ENCODE measurements at regions not wholly inside any gene's neighbourhood (a gene's known extent, or its start where the extent isn't known, plus 50 kb on each side); places are given as distances from the start of the nearest gene placed in this dataset.
A peak's percentile ranks its signal among the peaks of the same experiment; 100 is the strongest.

GRCh38 chr2:185640588-185640987 lies 98.0 kb upstream of the FSIP2 start:
- no peak overlapping the region for H3K4me3 ChIP-seq (ENCODE audit: low read length in 3 of 3)
- no peaks in the 10 kb centered on the region for H3K27me3 ChIP-seq (ENCODE audit: control insufficient read depth, insufficient read depth, low read length)
- H3K9ac ChIP-seq (ENCODE audit: low read length in 3 of 3): no peak overlapping the region
- no peaks in the 10 kb centered on the region for H3K4me1 ChIP-seq (ENCODE audit: control insufficient read depth in 2 of 3, insufficient read depth in 2 of 3, low read depth in 1 of 3, low read length in 3 of 3)
- H3K9me3 ChIP-seq (ENCODE audit: control insufficient read depth in 2 of 3, insufficient read depth in 1 of 3, low read length in 3 of 3): no peaks in the 10 kb centered on the region
- FAIRE-seq (no peak), DNase-seq (no peak)
- no peak overlapping the region for H3K27ac ChIP-seq (ENCODE audit: low read depth in 2 of 2, low read length in 2 of 2)
- H3K36me3 ChIP-seq (ENCODE audit: control insufficient read depth in 2 of 3, insufficient read depth in 3 of 3, low read length in 3 of 3): no peaks in the 10 kb centered on the region
- no peak for TF ChIP-seq CTCF (IDR thresholded peaks at IDR 0.05; ENCODE audit: borderline replicate concordance, extremely low read depth, insufficient read depth)
- intact Hi-C loops (cut with DNase I): no loop called here

- Histone ChIP-seq H3K4me3 (ENCODE audit: low read length in 3 of 3) (no peak overlapping the region), H3K27ac (ENCODE audit: low read depth in 2 of 2, low read length in 2 of 2) (no peak overlapping the region), H3K9me3 (ENCODE audit: control insufficient read depth in 2 of 3, insufficient read depth in 1 of 3, low read length in 3 of 3) (no peaks in the 10 kb centered on the region), H3K4me1 (ENCODE audit: control insufficient read depth in 2 of 3, insufficient read depth in 2 of 3, low read depth in 1 of 3, low read length in 3 of 3) (no peaks in the 10 kb centered on the region), H3K9ac (ENCODE audit: low read length in 3 of 3) (no peak overlapping the region), H3K36me3 (ENCODE audit: control insufficient read depth in 2 of 3, insufficient read depth in 3 of 3, low read length in 3 of 3) (no peaks in the 10 kb centered on the region), H3K27me3 (ENCODE audit: control insufficient read depth, insufficient read depth, low read length) (no peaks in the 10 kb centered on the region)
- intact Hi-C loops (cut with DNase I): no loop called here
- TF ChIP-seq CTCF (IDR thresholded peaks at IDR 0.05; ENCODE audit: borderline replicate concordance, extremely low read depth, insufficient read depth): no peak
- DNase-seq (peak in 2 of 5 donors; percentile 10 to 54), FAIRE-seq (no peak)
These were observed 95.2 kb upstream of the FSIP2 start for GRCh38 chr2:185643434-185643833.

- peak in 3 of 5 donors; percentile 10 to 63 (median 25) for DNase-seq
- TF ChIP-seq CTCF (IDR thresholded peaks at IDR 0.05; ENCODE audit: borderline replicate concordance, extremely low read depth, insufficient read depth): no peak
- Histone ChIP-seq H3K36me3 (ENCODE audit: control insufficient read depth in 2 of 3, insufficient read depth in 3 of 3, low read length in 3 of 3) (no peaks in the 10 kb centered on the region), H3K4me3 (ENCODE audit: low read length in 3 of 3) (no peak overlapping the region), H3K9me3 (ENCODE audit: control insufficient read depth in 2 of 3, insufficient read depth in 1 of 3, low read length in 3 of 3) (no peaks in the 10 kb centered on the region), H3K27me3 (ENCODE audit: control insufficient read depth, insufficient read depth, low read length) (no peaks in the 10 kb centered on the region), H3K9ac (ENCODE audit: low read length in 3 of 3) (no peak overlapping the region), H3K27ac (ENCODE audit: low read depth in 2 of 2, low read length in 2 of 2) (no peak overlapping the region), H3K4me1 (ENCODE audit: control insufficient read depth in 2 of 3, insufficient read depth in 2 of 3, low read depth in 1 of 3, low read length in 3 of 3) (no peaks in the 10 kb centered on the region)
- FAIRE-seq: no peak
- intact Hi-C loops (cut with DNase I): no loop called here
These were observed 93.8 kb upstream of the FSIP2 start for GRCh38 chr2:185644828-185645227.

GRCh38 chr2:185645529-185645928 lies 93.1 kb upstream of the FSIP2 start:
- FAIRE-seq: no peak
- H3K27me3 ChIP-seq (ENCODE audit: control insufficient read depth, insufficient read depth, low read length): no peaks in the 10 kb centered on the region
- no peak overlapping the region for H3K9ac ChIP-seq (ENCODE audit: low read length in 3 of 3)
- H3K4me1 ChIP-seq (ENCODE audit: control insufficient read depth in 2 of 3, insufficient read depth in 2 of 3, low read depth in 1 of 3, low read length in 3 of 3): no peaks in the 10 kb centered on the region
- no peaks in the 10 kb centered on the region for H3K36me3 ChIP-seq (ENCODE audit: control insufficient read depth in 2 of 3, insufficient read depth in 3 of 3, low read length in 3 of 3)
- TF ChIP-seq CTCF (IDR thresholded peaks at IDR 0.05; ENCODE audit: borderline replicate concordance, extremely low read depth, insufficient read depth): no peak
- intact Hi-C loops (cut with DNase I): no loop called here
- H3K9me3 ChIP-seq (ENCODE audit: control insufficient read depth in 2 of 3, insufficient read depth in 1 of 3, low read length in 3 of 3): no peaks in the 10 kb centered on the region
- peak in 1 of 5 donors; percentile 14 for DNase-seq
- no peak overlapping the region for H3K27ac ChIP-seq (ENCODE audit: low read depth in 2 of 2, low read length in 2 of 2)
- no peak overlapping the region for H3K4me3 ChIP-seq (ENCODE audit: low read length in 3 of 3)

All from kidney (tissue), 13 donors.